ENCODE measurements at regions not wholly inside any gene's neighbourhood (a gene's known extent, or its start where the extent isn't known, plus 50 kb on each side); places are given as distances from the start of the nearest gene placed in this dataset.

- TF ChIP-seq ZNF33A (CRISPR knock-in tag; IDR thresholded peaks at IDR 0.05; ENCODE audit: borderline replicate concordance) (no peak), HMGXB4 (CRISPR knock-in tag; IDR thresholded peaks at IDR 0.05; ENCODE audit: borderline replicate concordance in 1 of 2, low read depth in 1 of 2) (no peak), FOXK2 (IDR thresholded peaks at IDR 0.05) (no peak), SALL1 (CRISPR knock-in tag; IDR thresholded peaks at IDR 0.05) (no peak), ZNF567 (CRISPR knock-in tag; IDR thresholded peaks at IDR 0.05; ENCODE audit: borderline replicate concordance) (no peak), IKZF5 (CRISPR knock-in tag; IDR thresholded peaks at IDR 0.05) (no peak), SAFB2 (CRISPR knock-in tag; IDR thresholded peaks at IDR 0.05; ENCODE audit: borderline replicate concordance, low read depth) (no peak), ZNF709 (CRISPR knock-in tag; IDR thresholded peaks at IDR 0.05) (no peak), KLF16 (CRISPR knock-in tag; IDR thresholded peaks at IDR 0.05) (no peak), TP53 (CRISPR knock-in tag; conservative IDR thresholded peaks at IDR 0.05) (no peak), HOXA9 (CRISPR knock-in tag; IDR thresholded peaks at IDR 0.05; ENCODE audit: borderline replicate concordance) (no peak), SP5 (CRISPR knock-in tag; IDR thresholded peaks at IDR 0.05; ENCODE audit: borderline replicate concordance, low read depth) (no peak)
- TF ChIP-seq, protein P1, sequence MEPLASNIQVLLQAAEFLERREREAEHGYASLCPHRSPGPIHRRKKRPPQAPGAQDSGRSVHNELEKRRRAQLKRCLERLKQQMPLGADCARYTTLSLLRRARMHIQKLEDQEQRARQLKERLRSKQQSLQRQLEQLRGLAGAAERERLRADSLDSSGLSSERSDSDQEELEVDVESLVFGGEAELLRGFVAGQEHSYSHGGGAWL (CRISPR knock-in tag; IDR thresholded peaks at IDR 0.05), result no peak
- no peak for FAIRE-seq
Measured at GRCh38 chr2:228701506-228701905, 520.0 kb upstream of the SPHKAP start.

More at GRCh38 chr2:228701506-228701905, 520.0 kb upstream of the SPHKAP start:
- Histone ChIP-seq H4K20me1 (ENCODE audit: insufficient read depth, low read length) (no peaks in the 10 kb centered on the region), H3K36me3 (replicated peaks in 1 of 2; ENCODE audit: control insufficient read depth in 1 of 2, insufficient read depth in 2 of 2, low read length in 2 of 2) (no peaks in the 10 kb centered on the region), H3K4me2 (ENCODE audit: low read depth, low read length) (no peak overlapping the region), H3K27ac (ENCODE audit: extremely low read length, insufficient read depth, low read length) (no peak overlapping the region), H3K79me2 (ENCODE audit: insufficient read depth, low read length) (no peaks in the 10 kb centered on the region), H3K4me1 (ENCODE audit: insufficient read depth, low read length) (no peaks in the 10 kb centered on the region), H3K4me3 (replicated peaks in 1 of 3; ENCODE audit: insufficient read depth in 1 of 3, low read depth in 2 of 3, low read length in 3 of 3) (no peak overlapping the region), H3K27me3 (ENCODE audit: control insufficient read depth in 1 of 2, insufficient read depth in 2 of 2, low read length in 2 of 2) (no peaks in the 10 kb centered on the region), H3K9ac (ENCODE audit: insufficient read depth, low read depth, low read length) (no peak overlapping the region), H3K9me3 (ENCODE audit: low read length) (peaks cover 67% of the 10 kb centered on the region), H2AFZ (ENCODE audit: low read length) (no peak overlapping the region)
- POLR2A ChIA-PET, result no interaction called here
- intact Hi-C loops (cut with micrococcal nuclease; ENCODE audit: unreplicated experiment), result no loop called here
- ATAC-seq (no peak), DNase-seq (ENCODE audit: low spot score) (no peak)
- BruUV-seq (replicated peaks), result no TSS peak
- in situ Hi-C loops (cut with HindIII; ENCODE audit: extremely low pct_ligation_motif_present, low pct_unique_long_range_greater_than_20kb), result no loop called here
- CTCF ChIA-PET (ENCODE audit: low intra/inter-chr PET ratio, low total read pairs), result no interaction called here

Data from HepG2 (cell line).